Omental fat pad (tissue), 3 donors: ENCODE measurements at regions not wholly inside any gene's neighbourhood (a gene's known extent, or its start where the extent isn't known, plus 50 kb on each side); places are given as distances from the start of the nearest gene placed in this dataset.

Experiments
- ATAC-seq: fragments of 150-250 bp; one replicate; pipeline ENCODE4 v1.9.1; 2016; ENCODE audit warnings: mild to moderate bottlenecking, moderate library complexity; ENCODE audit not compliant: low FRiP score
- DNase-seq: peaks from one replicate; pipeline ENCODE4 v3.0.0-alpha.2; 2019; ENCODE audit warnings: low spot score
- TF ChIP-seq, protein P1 (sequence below), 3 donors: fragments of 450-650 bp; IDR thresholded peaks; one replicate each; pipeline ENCODE4 v1.5.1; 2016 to 2017; ENCODE audit warnings: antibody characterized with exemption in 3 of 3, mild to moderate bottlenecking in 3 of 3, moderate library complexity in 2 of 3

DNA sequence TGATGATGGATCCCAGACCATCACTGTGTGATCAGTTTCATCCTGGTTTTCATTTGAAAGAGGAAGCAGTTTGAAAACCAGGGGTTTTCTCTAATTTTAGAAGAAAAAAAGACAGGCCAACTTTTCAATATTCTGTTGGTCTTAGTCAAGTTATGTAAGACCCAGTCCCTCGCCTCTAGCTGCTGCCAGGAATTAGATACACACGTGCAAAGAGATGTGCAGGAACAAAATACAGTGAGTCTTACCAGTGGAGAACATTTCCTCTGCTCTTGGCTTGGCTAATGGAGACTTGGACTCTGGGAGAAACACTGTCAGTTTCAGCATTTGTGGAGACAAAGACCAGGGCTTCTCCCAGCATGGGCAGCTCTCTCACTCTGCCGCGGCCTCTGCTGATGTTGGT lies 214.9 kb upstream of the C2CD4B start:
- TF ChIP-seq, protein P1, sequence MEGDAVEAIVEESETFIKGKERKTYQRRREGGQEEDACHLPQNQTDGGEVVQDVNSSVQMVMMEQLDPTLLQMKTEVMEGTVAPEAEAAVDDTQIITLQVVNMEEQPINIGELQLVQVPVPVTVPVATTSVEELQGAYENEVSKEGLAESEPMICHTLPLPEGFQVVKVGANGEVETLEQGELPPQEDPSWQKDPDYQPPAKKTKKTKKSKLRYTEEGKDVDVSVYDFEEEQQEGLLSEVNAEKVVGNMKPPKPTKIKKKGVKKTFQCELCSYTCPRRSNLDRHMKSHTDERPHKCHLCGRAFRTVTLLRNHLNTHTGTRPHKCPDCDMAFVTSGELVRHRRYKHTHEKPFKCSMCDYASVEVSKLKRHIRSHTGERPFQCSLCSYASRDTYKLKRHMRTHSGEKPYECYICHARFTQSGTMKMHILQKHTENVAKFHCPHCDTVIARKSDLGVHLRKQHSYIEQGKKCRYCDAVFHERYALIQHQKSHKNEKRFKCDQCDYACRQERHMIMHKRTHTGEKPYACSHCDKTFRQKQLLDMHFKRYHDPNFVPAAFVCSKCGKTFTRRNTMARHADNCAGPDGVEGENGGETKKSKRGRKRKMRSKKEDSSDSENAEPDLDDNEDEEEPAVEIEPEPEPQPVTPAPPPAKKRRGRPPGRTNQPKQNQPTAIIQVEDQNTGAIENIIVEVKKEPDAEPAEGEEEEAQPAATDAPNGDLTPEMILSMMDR (IDR thresholded peaks at IDR 0.05): no peak
- DNase-seq (no peak), ATAC-seq (no peak)

DNA sequence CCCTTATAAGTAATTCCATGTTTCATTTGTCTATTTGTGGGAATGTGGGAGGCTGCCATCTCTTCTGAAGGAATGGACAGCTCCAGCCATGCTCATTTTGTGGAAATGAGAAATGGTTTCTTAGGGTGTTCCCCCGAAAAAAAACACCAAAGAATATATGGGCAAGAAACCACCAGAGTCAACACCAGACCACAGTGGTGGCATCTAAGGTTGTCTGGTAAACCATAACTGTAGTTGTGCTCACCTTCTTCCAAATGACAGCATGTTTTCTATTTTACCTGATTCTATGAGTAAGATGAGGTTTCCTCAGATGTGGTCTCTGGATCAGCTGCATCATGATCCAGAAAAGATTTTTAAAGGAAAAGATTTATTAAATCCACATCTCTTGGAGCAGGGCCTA lies 217.0 kb upstream of the C2CD4B start:
- ATAC-seq (no peak), DNase-seq (no peak)
- TF ChIP-seq, protein P1 (IDR thresholded peaks at IDR 0.05): no peak

DNA sequence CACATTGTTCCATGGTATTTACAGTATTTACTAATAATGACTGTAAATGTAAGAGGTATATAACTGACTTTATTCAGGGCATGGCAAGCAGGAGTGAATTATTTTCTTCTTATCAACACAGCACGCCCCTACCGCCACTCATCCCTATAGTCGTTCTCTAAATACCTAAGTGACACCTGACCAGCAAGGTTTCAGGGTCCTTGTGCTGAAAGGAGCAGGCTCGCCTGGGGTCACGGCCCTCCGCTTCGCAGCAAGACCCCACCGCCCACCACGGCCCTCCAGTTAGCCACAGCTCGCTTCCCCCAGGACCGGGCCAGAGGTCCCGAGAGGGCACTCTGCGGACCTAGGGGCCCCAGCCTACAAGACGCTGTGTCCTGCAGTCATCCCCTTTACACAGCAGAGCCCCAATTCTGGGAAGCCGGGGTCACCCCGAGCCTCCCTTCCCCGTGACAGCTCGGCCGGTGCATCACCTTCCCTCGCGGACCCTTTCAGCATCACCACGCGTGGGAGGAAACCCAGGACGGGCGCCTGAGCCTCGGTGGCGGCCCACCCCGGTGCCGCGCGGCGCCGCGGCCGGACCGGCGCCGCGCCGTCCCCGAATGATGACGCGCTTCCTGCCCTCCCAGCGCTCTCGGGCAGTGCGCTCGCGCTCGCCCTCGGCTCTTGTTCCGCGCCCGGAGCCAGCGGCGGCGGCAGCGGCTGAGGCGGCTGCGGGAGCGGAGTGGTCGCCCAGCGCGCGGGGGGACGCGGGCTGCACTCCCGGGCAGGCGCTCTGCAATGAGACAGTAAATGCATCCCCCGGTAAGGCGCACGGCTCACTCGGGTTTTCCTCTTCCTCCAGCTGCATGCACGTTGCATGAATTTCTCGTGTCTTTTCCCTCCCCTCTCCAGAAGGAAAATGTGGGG lies 225.1 kb upstream of the C2CD4B start, which contains the start of gene TLN2:
Gene TLN2, plus strand, starts transcription at position 666 of the 906 bp plus-strand sequence.
- no peak for DNase-seq

DNA sequence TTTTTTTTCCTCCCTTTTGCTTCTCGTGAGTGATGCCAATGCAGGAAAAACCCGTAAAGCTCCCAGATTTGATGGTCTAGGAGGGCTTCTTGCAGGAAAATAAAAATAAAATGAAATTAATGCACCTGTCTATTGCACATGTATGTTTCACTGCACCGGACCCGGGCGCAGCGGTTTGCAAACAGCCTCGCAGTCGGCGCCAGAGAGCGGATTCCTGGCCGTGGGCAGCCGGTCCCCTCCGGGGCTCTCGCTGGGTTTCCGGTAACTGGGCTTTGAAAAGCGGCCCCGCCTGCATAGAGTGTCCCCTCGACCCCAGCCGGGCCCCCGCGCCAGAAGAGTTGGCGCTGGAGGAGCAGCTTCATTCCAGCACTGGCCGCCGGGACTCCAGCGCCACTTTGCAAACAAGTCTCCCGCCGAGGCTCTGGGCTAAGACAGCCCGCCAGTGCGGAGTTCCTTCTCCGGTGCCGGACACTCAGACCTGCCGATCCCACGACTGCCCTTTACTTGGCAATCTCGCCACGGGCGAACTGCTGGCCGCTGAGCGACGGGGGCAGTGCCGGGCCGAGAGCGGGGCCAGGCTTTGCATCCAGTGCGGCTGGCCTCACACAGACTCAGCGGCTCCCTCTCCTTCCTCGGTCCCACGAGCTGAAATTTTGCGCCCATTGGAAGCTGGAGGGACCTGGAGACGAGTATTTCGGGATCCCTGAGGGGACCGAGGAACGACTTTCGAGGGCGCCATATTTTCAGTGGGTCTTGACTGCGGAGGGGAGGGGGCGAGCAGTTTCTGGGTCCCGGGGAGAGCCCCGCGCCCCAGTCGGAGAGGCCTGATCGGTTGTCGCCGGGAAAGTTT lies 225.9 kb upstream of the C2CD4B start:
- TF ChIP-seq, protein P1 (IDR thresholded peaks at IDR 0.05): no peak
- DNase-seq (no peak), ATAC-seq (peak; percentile 62)

More for the DNA sequence above, 225.1 kb upstream of the C2CD4B start, which contains the start of gene TLN2:
- ATAC-seq: peak; percentile 88
- TF ChIP-seq, protein P1 (IDR thresholded peaks at IDR 0.05): no peak

DNA sequence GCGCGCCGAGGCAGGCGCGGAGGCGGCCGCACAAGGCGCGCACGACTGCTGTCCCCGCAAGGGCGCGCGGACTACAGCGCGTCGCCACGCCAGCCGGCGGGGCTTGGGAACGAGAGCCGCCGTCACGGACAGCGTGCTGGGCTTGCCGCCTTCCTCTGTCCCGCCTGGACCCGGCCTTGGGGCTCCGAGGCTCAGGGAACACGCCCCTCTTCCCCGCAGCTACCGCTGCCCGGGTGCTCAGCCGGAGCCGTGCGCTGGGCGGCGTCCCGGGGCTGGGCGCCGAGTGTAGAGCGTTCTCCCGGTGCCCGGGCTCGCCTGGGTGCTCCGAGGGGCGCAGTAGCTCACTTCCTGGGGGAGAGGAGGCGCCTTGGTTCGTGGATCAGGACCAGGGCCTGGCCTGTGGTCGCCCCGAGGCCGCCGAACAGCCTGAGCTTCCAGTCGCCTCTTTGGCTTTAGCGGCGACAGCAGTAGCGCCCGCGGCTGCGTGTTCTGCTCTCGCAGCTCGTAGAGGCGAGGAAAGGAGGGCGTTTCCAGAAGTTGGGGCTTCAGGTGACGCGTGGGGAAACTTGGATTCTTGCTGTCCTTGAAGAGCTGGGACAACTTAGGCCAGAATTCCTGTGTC lies 226.7 kb upstream of the C2CD4B start:
- ATAC-seq: peak; percentile 55
- no peak for DNase-seq
- TF ChIP-seq, protein P1 (IDR thresholded peaks at IDR 0.05): no peak

DNA sequence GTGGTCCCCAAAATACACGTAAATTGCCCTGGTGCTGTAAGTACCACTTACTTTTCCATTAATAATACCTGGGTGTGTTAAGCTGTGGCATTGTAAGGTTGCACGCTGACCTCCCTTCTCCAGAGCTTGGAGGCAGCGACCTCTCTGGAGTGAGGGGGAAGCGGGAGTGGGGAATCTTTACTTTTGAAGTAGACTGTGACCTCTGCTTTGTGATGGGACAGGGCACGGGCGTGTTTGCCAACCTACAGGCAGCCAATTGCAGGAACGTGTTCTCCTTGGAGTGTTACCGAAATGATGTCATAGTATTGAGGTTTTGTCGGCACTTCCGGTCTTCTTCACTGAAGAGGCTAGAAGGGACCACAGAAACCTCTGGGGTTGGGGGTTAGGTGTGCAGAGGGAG lies 227.3 kb upstream of the C2CD4B start:
- TF ChIP-seq, protein P1 (IDR thresholded peaks at IDR 0.05): no peak
- DNase-seq (no peak), ATAC-seq (no peak)
